Stimulated activated CD4-positive, alpha-beta T cell treated with anti-CD3 and anti-CD28 coated beads, Interleukin-4, amount 100 ng/mL, for 4 hours (primary cell): ENCODE measurements at regions not wholly inside any gene's neighbourhood (a gene's known extent, or its start where the extent isn't known, plus 50 kb on each side); places are given as distances from the start of the nearest gene placed in this dataset.
"Not testable (repeated sequence)": the region's sequence is repeated elsewhere in the genome, so short reads cannot be mapped to it uniquely, and the experiment has no call there.

Source experiments
- DNase-seq, 2 experiments: peaks; one replicate each; pipeline ENCODE4 v3.0.0-alpha.2; 2020

- not testable (repeated sequence) for DNase-seq
Observed at GRCh38 chr9:97248252-97248651, 59.2 kb upstream of the CCDC180 start.

DNA sequence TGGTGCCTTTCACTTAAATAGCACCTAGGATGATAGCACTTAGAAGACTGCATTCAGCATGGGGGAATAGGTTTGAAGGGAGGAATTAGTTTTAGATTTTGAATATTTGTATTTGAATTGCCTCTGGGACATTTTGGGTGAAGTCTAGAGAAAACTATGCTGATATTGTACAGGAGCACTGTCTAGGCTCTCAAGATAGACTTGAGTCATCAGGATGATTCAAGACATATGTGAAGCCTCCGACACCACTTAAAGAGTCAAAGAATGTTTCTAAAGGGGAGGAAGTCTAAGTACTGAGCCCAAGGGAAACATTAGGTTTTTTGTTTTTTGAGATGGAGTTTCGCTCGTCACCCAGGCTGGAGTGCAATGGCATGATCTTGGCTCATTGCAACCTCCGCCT is 63.9 kb upstream of the CCDC180 start:
- no peak for DNase-seq

DNA sequence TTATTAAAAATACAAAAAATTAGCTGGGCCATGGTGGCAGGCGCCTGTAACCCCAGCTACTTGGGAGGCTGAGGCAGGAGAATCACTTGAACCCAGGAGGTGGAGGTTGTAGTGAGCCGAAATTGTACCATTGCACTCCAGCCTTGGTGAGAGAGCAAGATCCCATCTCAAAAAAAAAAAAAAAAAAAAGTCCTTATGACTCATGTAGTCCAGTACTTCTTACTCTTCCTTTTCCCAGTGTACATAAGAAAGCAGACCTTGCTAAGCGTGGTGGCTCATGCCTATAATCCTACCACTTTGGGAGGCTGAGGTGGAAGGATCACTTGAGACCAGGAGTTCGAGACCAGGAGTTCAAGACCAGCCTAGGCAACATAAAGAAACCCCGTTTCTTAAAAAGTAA is 66.0 kb upstream of the CCDC180 start:
- DNase-seq: not testable (repeated sequence)

DNA sequence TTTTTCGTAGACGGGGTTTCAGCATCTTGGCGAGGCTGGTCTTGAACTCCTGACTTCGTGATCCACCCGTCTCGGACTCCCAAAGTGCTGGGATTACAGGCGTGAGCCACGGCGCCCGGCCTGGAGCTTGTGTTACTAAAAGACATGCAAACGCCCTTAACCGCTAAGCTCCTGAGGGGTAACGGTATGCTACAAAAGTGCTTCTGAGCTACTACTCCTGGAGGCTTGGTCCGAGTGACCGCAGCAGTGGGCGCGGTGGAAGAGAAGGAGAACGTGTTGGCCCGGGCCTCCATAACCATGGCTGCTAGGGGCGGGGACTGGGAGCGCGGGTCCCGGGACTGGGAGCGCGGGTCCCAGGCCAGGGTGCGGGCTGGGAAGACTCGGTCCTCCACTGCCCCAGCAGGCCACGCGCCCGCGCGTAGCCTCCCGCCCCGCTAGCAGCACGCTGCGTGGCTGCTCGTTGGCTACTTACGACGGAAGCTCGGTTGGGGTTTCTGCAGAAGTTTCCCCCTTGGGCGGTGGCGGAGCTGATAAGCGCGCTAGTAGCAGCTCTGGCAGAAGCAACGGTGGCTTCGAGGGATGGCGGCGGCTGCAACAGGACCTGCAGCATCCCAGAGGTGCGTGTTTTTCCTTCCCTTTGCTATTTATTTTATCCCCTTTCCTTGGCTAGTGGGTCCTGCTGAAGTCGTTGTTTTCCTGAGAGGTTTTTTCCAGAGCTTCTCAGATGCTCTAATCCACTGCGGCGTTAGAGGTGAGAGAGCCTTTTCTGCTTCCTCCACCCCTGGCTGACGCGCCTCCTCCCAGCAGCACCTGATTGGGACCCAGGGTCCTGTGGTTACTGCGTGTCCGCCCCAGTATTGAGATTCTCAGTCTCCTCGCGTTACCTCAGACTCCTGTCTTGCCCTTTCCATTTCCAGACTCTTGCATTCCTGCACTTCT is 69.2 kb upstream of the CCDC180 start:
- peak; percentile 64 for DNase-seq

- no peak for DNase-seq
Observed at GRCh38 chr9:97237311-97237786, 70.1 kb upstream of the CCDC180 start.

GRCh38 chr9:97233009-97233400 is 74.5 kb upstream of the CCDC180 start:
- DNase-seq: not testable (repeated sequence)

DNA sequence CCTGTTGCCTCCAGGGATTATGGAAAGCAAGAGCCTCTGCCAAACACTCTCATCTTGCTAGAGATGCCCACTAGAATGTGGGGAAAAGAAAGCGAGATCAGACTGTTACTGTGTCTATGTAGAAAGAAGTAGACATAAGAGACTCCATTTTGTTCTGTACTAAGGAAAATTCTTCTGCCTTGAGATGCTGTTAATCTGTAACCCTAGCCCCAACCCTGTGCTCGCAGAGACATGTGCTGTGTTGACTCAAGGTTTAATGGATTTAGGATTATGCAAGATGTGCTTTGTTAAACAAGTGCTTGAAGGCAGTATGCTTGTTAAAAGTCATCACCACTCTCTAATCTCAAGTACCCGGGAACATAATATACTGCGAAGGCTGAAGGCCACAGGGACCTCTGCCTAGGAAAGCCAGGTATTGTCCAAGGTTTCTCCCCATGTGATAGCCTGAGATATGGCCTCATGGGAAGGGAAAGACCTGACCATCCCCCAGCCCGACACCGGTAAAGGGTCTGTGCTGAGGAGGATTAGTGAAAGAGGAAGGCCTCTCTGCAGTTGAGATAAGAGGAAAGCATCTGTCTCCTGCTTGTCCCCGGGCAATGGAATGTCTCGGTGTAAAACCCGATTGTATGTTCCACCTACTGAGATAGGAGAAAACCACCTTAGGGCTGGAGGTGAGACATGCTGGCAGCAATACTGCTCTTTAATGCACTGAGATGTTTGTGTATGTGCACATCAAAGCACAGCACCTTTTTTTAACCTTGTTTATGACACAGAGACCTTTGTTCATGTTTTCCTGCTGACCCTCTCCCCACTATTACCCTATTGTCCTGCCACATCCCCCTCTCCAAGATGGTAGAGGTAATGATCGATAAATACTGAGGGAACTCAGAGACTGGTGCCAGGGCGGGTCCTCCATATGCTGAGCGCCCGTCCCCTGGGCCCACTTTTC is 75.1 kb upstream of the CCDC180 start:
- DNase-seq: not testable (repeated sequence)

DNA sequence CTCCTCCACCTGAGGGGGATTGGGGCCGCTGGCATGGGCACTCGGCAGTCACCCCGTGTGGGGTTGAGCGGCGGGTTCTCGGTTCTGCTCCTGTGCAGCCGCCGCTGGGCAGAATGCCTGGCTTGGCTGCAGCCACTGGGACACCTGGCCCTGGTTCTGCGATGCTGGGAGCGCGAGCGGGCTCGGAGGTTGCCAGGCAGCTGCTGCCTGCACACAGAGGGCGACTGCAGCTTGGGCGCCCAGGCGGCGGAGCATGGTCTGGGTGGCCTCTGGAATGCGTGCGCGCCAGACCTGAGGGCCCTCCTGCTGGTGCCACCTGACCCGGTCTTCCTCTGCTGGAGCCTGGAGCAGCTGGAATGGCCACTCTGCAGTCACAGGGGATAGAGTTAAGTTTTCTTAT is 85.1 kb upstream of the CCDC180 start:
- not testable (repeated sequence) for DNase-seq

DNA sequence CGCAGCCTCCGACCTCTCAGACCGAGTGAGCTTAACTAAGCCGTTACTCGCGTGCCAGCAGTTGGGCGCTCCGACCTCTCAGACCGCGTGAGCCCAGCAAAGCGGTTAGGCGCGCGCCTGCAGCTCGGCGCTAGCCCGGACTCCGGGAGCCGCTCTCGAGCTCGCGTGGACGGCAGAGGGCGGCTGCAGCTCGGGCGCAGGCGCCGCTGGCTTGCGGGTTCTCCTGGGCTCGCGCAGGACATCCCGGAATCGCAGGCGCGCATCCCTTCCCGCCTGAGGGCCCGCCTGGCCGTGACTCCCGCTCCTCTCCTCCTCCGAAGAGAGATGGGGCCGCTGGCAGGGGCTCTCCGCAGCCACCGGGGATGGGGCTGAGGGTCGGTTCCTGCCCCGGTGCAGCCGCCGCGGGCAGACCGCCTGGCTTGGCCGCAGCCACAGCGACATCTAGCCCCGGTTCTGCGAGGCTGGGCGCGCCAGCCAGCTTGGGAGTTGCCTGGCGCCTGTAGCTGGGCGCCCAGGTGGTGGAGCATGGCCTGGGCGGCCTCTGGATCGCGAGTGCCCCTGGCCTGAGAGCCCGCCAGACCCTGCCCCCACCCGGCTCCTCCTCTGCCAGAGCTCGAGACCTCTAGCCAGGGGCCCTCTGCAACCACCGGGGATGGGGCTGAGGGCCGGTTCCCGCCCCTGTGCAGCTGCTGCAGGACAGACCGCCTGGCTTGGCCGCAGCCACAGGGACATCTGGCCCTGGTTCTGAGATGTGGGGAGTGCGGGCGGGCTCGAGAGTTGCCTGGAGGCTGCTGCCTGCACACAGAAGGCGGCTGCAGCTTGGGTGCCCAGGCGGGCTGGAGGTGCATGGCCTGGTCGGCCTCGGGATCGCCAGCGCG is 85.7 kb upstream of the CCDC180 start:
- DNase-seq: peak; percentile 42 to 52

- no peak for DNase-seq
Observed at GRCh38 chr9:97220894-97221477, 86.5 kb upstream of the CCDC180 start.

- not testable (repeated sequence) for DNase-seq
Observed at GRCh38 chr9:97220396-97220795, 87.1 kb upstream of the CCDC180 start.

GRCh38 chr9:97219443-97220140 is 87.9 kb upstream of the CCDC180 start:
- not testable (repeated sequence) for DNase-seq

GRCh38 chr9:97215127-97215526 is 92.3 kb upstream of the CCDC180 start:
- DNase-seq: not testable (repeated sequence)

DNA sequence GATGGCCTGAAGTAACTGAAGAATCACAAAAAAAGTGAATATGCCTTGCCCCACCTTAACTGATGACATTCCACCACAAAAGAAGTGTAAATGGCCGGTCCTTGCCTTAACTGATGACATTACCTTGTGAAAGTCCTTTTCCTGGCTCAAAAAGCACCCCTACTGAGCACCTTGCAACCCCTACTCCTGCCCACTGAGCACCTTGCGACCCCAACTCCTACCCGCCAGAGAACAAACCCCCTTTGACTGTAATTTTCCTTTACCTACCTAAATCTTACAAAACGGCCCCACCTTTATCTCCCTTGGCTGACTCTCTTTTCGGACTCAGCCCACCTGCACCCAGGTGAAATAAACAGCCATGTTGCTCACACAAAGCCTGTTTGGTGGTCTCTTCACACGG is 92.9 kb upstream of the CCDC180 start:
- not testable (repeated sequence) for DNase-seq

DNA sequence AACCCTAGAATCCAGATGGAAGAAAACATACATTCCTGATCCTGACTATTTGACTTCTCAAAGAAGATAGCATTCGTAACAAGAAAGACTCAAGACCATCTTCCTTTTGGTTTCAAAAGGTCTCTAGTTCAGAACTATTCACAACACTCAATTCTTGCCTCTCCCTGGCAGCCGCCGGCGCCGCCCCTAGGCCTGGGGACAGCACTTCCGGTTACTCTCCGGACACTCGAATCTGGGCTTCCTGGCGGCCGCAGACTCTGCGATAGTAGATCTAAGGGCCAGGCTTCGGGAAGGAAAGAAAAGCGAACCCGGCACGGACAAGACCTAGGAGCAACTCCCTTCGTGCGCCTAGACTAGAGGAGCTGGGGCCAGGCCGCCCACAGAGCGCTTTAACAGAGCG is 107.8 kb upstream of the CCDC180 start:
- not testable (repeated sequence) for DNase-seq

DNA sequence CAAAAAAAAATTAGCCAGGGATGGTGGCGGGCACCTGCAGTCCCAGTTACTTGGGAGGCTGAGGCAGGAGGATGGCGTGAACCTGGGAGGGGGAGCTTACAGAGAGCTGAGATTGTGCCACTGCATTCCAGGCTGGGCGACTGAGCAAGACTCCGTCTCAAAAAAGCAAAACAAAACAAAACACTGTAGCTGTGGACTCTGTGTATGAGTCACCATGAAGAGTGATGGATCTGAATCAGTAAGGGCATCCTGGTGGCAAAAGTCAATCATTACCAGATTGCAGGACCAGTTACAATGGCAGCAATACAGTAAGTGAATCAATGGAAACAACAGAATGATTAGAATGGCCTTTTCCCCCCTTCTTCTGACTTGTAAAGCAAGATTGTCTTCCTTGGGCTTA is 113.7 kb upstream of the CCDC180 start:
- DNase-seq: not testable (repeated sequence)

DNA sequence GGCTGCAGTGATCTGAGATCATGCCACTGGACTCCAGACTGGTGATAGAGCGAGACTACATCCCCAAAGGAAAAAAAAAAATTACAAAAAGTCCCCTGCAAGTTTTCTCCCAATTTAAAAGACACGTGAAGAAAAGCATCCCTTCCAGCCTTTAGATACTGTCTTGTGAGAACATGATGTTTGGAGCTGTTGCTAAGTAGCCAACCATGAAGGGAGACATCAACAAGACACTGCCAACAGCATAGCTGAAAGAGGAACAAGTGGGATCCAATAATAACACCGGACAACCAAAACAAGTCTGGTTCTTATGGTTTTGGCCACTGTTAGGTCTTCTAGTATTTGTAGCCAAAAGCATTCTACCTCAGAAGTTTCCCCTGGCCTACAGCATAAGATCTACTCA is 118.9 kb upstream of the CCDC180 start:
- DNase-seq: no peak

GRCh38 chr9:97187706-97188105 is 119.8 kb upstream of the CCDC180 start:
- not testable (repeated sequence) for DNase-seq

GRCh38 chr9:97186493-97186892 is 121.0 kb upstream of the CCDC180 start:
- no peak for DNase-seq

DNA sequence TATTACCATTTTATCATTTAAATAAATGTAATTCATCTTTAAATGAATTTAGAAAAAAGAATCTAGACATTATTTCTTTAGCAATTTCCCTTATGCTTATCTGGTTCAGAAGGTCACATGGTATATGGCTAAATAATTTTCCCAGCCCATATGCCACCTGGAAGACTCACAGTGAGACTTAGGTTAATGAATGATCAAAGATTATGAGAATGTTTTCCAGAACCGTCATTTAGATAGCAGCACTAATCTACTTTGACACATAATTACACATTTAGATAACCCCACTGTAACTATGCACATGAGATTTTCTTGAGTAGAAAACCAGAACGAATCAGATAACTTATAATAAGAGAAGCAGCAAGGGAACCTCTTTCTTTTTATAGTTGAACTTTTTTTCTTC is 124.9 kb upstream of the CCDC180 start:
- not testable (repeated sequence) for DNase-seq

- DNase-seq: no peak
Observed at GRCh38 chr9:97179616-97180015, 127.8 kb upstream of the CCDC180 start.
